ENCODE measurements at regions not wholly inside any gene's neighbourhood (a gene's known extent, or its start where the extent isn't known, plus 50 kb on each side); places are given as distances from the start of the nearest gene placed in this dataset.

DNA sequence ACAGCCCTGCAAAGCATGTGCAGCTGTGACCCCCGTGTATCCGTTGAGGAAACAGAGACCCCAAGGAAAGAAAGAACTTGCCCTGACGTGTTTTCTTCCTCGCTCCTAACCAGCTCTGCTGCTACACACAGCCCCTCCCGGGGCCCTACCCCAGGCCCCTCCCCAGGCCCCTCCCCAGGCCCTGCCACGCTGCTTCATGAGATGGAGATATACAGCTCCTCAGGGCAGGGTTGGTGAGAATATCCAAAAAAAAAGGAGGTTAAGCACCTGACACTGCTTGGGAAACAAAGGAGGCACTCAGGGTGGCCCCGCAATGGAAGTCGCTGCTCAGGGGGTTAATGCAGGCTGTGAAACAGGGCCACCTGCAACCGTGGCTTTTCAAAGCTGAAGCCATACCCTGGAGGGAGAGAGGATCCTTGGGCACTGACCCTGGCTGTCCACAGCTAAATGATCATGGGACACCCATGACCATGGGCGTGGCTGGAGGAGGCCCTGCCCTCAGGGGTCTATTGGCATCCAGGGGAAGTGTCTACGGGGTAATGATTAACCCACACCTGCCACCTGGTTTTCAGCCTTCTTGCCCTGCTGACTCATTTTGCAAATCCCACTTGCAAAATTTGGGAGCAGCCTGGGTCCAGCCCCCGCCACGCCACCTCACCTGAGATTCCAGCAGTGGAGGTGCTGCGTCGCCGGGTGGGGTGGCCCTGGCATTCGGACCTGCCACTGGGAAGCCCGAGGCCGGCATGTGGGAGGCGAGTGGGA lies 112.1 kb upstream of the ANO1 start:
- DNase-seq (ENCODE audit: insufficient read length, low spot score) (no peak), FAIRE-seq (no peak)
- no peak for TF ChIP-seq PAX5 (IDR thresholded peaks at IDR 0.05; ENCODE audit: insufficient read depth, low read length, severe bottlenecking)
- TF ChIP-seq POU2F2 (IDR thresholded peaks at IDR 0.05; ENCODE audit: low read depth, low read length), result no peak
- no peak for TF ChIP-seq TAF1 (IDR thresholded peaks at IDR 0.05; ENCODE audit: low read depth, low read length)
- TF ChIP-seq POLR2A (IDR thresholded peaks at IDR 0.05; ENCODE audit: low read depth, low read length), result no peak

DNA sequence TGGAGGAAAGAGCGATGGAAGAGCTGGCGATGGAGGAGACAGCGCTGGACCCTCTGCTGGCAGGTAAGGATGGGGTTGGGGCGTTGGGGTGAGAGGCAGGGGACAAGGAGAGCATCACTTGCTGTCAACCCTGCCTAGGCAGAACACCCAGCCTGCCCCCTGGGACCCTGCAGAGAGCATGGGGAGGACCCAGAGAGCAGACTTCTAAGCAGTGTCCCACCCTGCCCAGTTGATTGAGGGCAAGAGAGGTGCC lies 111.6 kb upstream of the ANO1 start:
- no peak for FAIRE-seq
- no peak for TF ChIP-seq SPI1 (IDR thresholded peaks at IDR 0.05; ENCODE audit: low read depth, low read length)
- no peak for TF ChIP-seq PAX5 (IDR thresholded peaks at IDR 0.05; ENCODE audit: insufficient read depth, low read length, severe bottlenecking)
- no peak for TF ChIP-seq POU2F2 (IDR thresholded peaks at IDR 0.05; ENCODE audit: low read depth, low read length)
- TF ChIP-seq POLR2A (IDR thresholded peaks at IDR 0.05; ENCODE audit: low read depth, low read length), result no peak
- TF ChIP-seq POLR2AphosphoS5 (IDR thresholded peaks at IDR 0.05; ENCODE audit: low read depth, low read length), result no peak

DNA sequence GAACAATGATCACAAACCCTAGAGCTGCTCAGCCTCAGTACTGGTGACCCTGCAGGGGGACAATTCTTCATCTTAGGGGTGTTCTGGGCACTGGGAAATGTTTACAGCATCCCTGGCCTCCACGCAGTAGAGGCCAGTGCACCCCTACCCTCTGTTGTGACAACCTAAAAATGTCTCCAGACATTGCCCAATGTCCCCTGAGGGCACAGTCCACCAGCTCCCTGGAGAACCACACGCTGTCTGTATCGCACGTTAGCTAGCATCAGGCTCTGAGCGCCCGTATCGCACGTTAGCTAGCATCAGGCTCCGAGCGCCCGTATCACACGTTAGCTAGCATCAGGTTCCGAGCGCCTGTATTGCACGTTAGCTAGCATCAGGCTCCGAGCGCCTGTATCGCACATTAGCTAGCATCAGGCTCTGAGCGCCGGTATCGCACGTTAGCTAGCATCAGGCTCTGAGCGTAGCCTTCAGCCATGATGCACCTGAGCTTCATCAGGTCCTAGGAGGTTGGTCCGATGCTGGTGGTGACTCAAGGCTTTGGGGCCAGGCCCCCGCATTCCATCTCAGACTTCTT lies 111.1 kb upstream of the ANO1 start:
- FAIRE-seq, result no peak
- DNase-seq (ENCODE audit: insufficient read length, low spot score), result no peak
- no peak for TF ChIP-seq POLR2A (IDR thresholded peaks at IDR 0.05; ENCODE audit: low read depth, low read length)

More for the DNA sequence above, 111.6 kb upstream of the ANO1 start:
- no peak for DNase-seq (ENCODE audit: insufficient read length, low spot score)

DNA sequence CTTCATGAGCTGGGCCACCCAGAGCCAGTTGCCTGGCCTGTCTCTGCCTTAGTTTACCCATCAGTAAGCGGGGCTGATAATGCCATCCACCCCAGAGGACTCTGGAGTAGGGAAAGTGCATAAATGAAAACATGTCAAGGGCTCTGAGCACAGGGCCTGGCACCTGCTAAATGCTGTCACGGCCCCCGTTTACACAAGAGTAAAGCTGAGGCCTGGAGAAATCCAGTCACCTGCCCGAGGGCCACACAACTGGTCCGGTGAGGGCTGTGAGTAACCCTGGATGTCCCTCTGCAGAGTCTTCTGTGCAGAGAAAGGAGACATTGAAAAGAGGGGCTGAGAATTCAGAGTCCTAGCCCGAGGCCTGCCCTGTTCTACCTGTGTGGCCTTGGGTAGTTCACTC lies 110.6 kb upstream of the ANO1 start:
- DNase-seq (ENCODE audit: insufficient read length, low spot score) (no peak), FAIRE-seq (no peak)
- TF ChIP-seq POU2F2 (IDR thresholded peaks at IDR 0.05; ENCODE audit: low read depth, low read length), result no peak
- TF ChIP-seq POLR2A (IDR thresholded peaks at IDR 0.05; ENCODE audit: low read depth, low read length), result no peak
- no peak for TF ChIP-seq SPI1 (IDR thresholded peaks at IDR 0.05; ENCODE audit: low read depth, low read length)
- no peak for TF ChIP-seq POLR2AphosphoS5 (IDR thresholded peaks at IDR 0.05; ENCODE audit: low read depth, low read length)
- no peak for TF ChIP-seq TAF1 (IDR thresholded peaks at IDR 0.05; ENCODE audit: low read depth, low read length)
- TF ChIP-seq PAX5 (IDR thresholded peaks at IDR 0.05; ENCODE audit: insufficient read depth, low read length, severe bottlenecking), result no peak

DNA sequence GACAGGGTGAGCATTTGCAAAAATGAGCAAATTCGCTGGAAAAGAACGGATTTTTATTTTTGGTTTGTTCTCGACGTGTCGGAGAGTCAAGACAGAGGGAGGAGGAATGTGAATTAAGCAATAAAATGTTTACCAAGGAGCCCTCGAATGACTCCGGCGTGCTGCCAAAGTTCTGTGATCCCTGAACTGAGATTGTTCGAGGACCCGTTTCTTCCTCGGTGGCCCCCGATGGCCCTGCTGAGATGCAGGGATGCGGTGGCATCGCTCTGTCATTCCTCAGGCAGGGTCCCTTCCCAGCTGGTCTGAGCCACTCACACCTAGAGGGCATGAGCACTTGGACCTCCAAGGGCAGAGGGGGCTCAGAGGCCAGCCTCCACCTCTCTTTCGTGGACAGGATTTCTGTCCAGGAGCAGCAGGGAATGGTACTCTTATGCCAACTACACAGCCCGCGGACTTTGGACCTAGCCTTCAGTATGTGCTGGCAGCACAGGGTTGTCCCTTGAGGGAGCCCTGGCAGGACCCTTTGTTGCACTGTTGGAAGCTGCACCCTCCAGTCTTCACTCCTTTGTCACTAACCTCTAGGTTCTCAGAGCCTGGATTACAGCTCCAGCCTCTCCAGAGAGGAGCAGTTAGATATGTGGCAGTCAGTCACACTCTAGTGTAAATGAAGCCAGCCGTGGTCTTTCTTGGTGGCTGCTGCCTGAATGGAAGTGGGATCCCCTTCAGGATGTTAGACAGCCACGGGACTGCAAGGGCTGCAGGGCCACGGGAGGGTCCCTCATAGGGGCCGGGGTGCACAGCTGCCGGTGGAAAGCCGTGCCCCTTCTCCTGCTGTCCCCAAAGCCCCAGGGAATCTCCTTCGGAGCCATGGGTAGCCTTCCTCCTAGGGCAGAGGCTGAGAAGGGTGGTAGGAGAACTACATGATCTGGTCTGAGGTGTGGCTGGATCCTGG lies 109.4 kb upstream of the ANO1 start:
- DNase-seq (ENCODE audit: insufficient read length, low spot score) (no peak), FAIRE-seq (no peak)
- no peak for TF ChIP-seq POLR2A (IDR thresholded peaks at IDR 0.05; ENCODE audit: low read depth, low read length)
- no peak for TF ChIP-seq PAX5 (IDR thresholded peaks at IDR 0.05; ENCODE audit: insufficient read depth, low read length, severe bottlenecking)
- TF ChIP-seq SPI1 (IDR thresholded peaks at IDR 0.05; ENCODE audit: low read depth, low read length), result no peak
- TF ChIP-seq POLR2AphosphoS5 (IDR thresholded peaks at IDR 0.05; ENCODE audit: low read depth, low read length), result no peak
- no peak for TF ChIP-seq TAF1 (IDR thresholded peaks at IDR 0.05; ENCODE audit: low read depth, low read length)
- TF ChIP-seq POU2F2 (IDR thresholded peaks at IDR 0.05; ENCODE audit: low read depth, low read length), result no peak

DNA sequence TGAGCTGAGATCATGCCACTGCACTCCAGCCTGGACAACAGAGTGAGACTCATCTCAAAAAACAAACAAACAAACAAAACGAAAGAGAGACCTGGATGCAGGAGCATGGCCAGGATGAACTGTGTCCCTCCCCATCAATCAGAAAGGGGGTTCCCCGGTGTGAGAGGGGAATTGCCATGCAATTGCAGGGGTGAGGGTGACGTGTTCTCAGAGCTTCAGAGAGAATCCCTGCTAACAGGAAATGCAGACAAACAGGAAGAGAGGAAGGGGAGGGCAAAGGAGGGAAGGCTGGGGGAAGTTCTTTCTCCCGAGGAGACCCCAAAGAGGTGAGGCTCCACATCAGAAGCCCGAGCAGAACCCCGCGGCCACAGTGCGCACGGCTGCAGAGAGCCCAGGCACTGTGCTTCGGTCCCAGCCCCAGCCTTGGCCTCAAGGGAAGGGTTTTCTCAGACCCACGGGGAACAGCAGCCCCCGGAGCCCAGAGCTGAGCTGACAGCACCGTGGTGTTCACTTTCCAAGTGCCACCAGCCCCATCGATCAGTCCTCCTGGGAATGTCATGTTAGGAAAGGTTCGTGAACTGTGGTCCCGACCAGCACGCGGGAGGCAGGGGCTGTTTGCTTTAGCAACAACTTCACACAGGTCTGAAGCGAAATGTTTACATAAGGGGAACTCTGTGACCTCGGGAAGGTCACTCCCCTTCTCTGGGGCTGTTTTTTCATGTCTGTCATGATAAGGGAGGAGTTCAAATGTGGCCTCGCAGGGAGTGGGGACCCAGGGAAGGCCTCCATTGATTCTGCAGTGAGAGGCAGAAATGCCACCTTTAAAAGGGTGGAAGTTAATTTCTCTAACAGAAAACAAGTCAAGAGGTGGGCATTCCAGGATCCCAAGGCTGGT lies 108.0 kb upstream of the ANO1 start:
- TF ChIP-seq SPI1 (IDR thresholded peaks at IDR 0.05; ENCODE audit: low read depth, low read length) (no peak), PAX5 (IDR thresholded peaks at IDR 0.05; ENCODE audit: insufficient read depth, low read length, severe bottlenecking) (no peak), POU2F2 (IDR thresholded peaks at IDR 0.05; ENCODE audit: low read depth, low read length) (no peak), TAF1 (IDR thresholded peaks at IDR 0.05; ENCODE audit: low read depth, low read length) (no peak), POLR2A (IDR thresholded peaks at IDR 0.05; ENCODE audit: low read depth, low read length) (no peak), POLR2AphosphoS5 (IDR thresholded peaks at IDR 0.05; ENCODE audit: low read depth, low read length) (no peak)
- DNase-seq (ENCODE audit: insufficient read length, low spot score) (no peak), FAIRE-seq (no peak)

DNA sequence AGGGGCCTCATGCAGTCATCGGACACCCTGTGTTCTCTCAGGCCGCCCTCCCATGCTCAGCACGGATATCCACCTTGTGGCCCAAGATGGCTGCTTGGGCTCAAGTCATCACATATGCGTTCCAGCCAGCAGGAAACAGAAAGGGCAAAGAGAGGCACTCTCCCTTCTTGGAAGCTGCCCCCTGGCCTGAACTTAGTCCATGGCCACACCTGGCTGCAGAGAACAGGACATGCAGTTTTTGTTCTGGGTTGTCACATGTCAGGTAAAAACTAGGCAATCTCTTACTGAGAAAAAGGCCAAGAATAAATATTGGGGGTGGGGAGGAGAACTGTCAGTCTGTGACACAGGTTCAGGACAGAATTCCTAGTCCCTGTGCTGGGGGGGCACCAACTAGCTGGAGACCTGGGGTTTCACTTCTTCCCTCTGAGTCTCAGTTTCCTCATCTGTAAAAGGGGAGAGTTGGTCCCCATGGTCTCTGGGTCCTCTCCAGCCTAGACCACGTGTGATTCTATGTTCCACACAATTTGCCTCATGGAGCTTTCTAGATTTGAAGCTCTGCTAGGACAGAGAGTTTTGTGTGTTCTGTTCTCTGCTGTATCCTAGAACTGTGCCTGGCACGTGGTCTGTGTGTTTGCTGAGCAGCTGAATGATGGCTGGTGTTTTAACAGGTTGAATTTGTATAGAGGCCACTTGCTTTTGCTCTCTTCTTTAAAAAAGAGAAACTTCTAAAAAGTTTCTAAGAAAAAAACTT lies 107.2 kb upstream of the ANO1 start:
- DNase-seq (ENCODE audit: insufficient read length, low spot score) (no peak), FAIRE-seq (no peak)
- no peak for TF ChIP-seq PAX5 (IDR thresholded peaks at IDR 0.05; ENCODE audit: insufficient read depth, low read length, severe bottlenecking)
- TF ChIP-seq POLR2AphosphoS5 (IDR thresholded peaks at IDR 0.05; ENCODE audit: low read depth, low read length), result no peak
- no peak for TF ChIP-seq TAF1 (IDR thresholded peaks at IDR 0.05; ENCODE audit: low read depth, low read length)
- TF ChIP-seq POLR2A (IDR thresholded peaks at IDR 0.05; ENCODE audit: low read depth, low read length), result no peak
- TF ChIP-seq SPI1 (IDR thresholded peaks at IDR 0.05; ENCODE audit: low read depth, low read length), result no peak
- TF ChIP-seq POU2F2 (IDR thresholded peaks at IDR 0.05; ENCODE audit: low read depth, low read length), result no peak

DNA sequence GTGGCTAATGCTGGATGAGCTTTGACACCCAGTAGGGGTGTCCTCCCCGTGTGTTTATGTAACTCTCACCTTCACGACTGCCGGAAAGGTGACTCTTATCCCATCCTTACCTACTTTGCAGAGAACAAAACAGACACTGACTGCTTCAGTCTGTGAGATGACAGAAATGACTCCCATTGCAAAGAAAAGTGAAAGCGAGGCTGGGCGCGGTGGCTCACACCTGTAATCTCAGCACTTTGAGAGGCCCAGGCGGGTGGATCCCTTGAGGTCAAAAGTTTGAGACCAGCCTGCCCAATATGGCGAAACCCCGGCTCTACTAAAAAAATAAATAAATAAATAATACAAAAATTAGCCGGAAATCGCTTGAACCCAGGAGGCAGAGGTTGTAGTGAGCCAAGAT lies 106.4 kb upstream of the ANO1 start:
- no peak for TF ChIP-seq POLR2AphosphoS5 (IDR thresholded peaks at IDR 0.05; ENCODE audit: low read depth, low read length)
- no peak for TF ChIP-seq POU2F2 (IDR thresholded peaks at IDR 0.05; ENCODE audit: low read depth, low read length)
- TF ChIP-seq TAF1 (IDR thresholded peaks at IDR 0.05; ENCODE audit: low read depth, low read length), result no peak
- no peak for TF ChIP-seq SPI1 (IDR thresholded peaks at IDR 0.05; ENCODE audit: low read depth, low read length)
- TF ChIP-seq POLR2A (IDR thresholded peaks at IDR 0.05; ENCODE audit: low read depth, low read length), result no peak
- TF ChIP-seq PAX5 (IDR thresholded peaks at IDR 0.05; ENCODE audit: insufficient read depth, low read length, severe bottlenecking), result no peak
- FAIRE-seq (no peak), DNase-seq (ENCODE audit: insufficient read length, low spot score) (no peak)

Data from GM12891 (cell line).